ENCODE measurements at regions not wholly inside any gene's neighbourhood (a gene's known extent, or its start where the extent isn't known, plus 50 kb on each side); places are given as distances from the start of the nearest gene placed in this dataset.

GRCh38 chr5:12330993-12331588 is 426.8 kb upstream of the CTNND2 start (continued):
- TF ChIP-seq NANOG (IDR thresholded peaks at IDR 0.05; ENCODE audit: insufficient read depth, low read depth, low read length, poor library complexity, severe bottlenecking): peak; percentile 70
- no peak for TF ChIP-seq SRF (IDR thresholded peaks at IDR 0.05; ENCODE audit: low read depth, low read length)
- no peak for TF ChIP-seq RBBP5 (IDR thresholded peaks at IDR 0.05; ENCODE audit: borderline replicate concordance, low read depth, low read length)
- TF ChIP-seq ZNF274 (IDR thresholded peaks at IDR 0.05; ENCODE audit: borderline replicate concordance, extremely low read depth, low read length): no peak
- peak; percentile 33 for TF ChIP-seq ASH2L (IDR thresholded peaks at IDR 0.05; ENCODE audit: low read length)
- TF ChIP-seq CHD7 (IDR thresholded peaks at IDR 0.05; ENCODE audit: insufficient replicate concordance, low read length): no peak
- no peak for TF ChIP-seq EGR1 (IDR thresholded peaks at IDR 0.05; ENCODE audit: borderline replicate concordance, low read depth, low read length)
- TF ChIP-seq CTBP2 (IDR thresholded peaks at IDR 0.05; ENCODE audit: borderline replicate concordance, insufficient read depth, insufficient read length, low read length): no peak
- TF ChIP-seq E2F6 (IDR thresholded peaks at IDR 0.05): peak; percentile 95
- no peak for TF ChIP-seq GTF2F1 (IDR thresholded peaks at IDR 0.05; ENCODE audit: borderline replicate concordance, low read depth, low read length)

Measured in H1 (cell line).